H9 (cell line): ENCODE measurements at regions not wholly inside any gene's neighbourhood (a gene's known extent, or its start where the extent isn't known, plus 50 kb on each side); places are given as distances from the start of the nearest gene placed in this dataset.

Experiments used
- DNase-seq: peaks from one replicate; pipeline ENCODE4 v3.0.0-alpha.2; 2017
- H2AFZ ChIP-seq: one replicate; pipeline ENCODE4 v1.6.1; 2013; ENCODE audit warnings: mild to moderate bottlenecking, low read length, control low read depth, moderate library complexity
- H2AK5ac ChIP-seq: 2 replicates; pipeline ENCODE4 v1.6.1; 2013; ENCODE audit warnings: low read length, control low read depth, mixed read lengths; ENCODE audit not compliant: insufficient read length
- H2BK120ac ChIP-seq: one replicate; pipeline ENCODE4 v1.6.1; 2013; ENCODE audit warnings: low read depth, mild to moderate bottlenecking, low read length, control low read depth, inconsistent platforms; ENCODE audit not compliant: poor library complexity, severe bottlenecking
- H2BK12ac ChIP-seq: 2 replicates; pipeline ENCODE4 v1.6.1; 2013; ENCODE audit warnings: low read length, control low read depth, mixed read lengths, low read depth; ENCODE audit not compliant: insufficient read length
- H2BK15ac ChIP-seq: 2 replicates; pipeline ENCODE4 v1.6.1; 2013; ENCODE audit warnings: low read depth, low read length, control low read depth
- H2BK20ac ChIP-seq: one replicate; pipeline ENCODE4 v1.6.1; 2013; ENCODE audit warnings: low read depth, mild to moderate bottlenecking, low read length, control low read depth, inconsistent platforms; ENCODE audit not compliant: poor library complexity, severe bottlenecking
- H2BK5ac ChIP-seq: 2 replicates; pipeline ENCODE4 v1.6.1; 2013; ENCODE audit warnings: low read length, control low read depth, mixed read lengths; ENCODE audit not compliant: insufficient read length
- H3K14ac ChIP-seq: 2 replicates; pipeline ENCODE4 v1.6.1; 2013; ENCODE audit warnings: low read length, control low read depth; ENCODE audit not compliant: insufficient read depth
- H3K18ac ChIP-seq: 2 replicates; pipeline ENCODE4 v1.6.1; 2013; ENCODE audit warnings: low read depth, mild to moderate bottlenecking, mixed read lengths, low read length, control low read depth; ENCODE audit not compliant: insufficient read length
- H3K23ac ChIP-seq: 2 replicates; pipeline ENCODE4 v1.6.1; 2013; ENCODE audit warnings: low read length, control low read depth, mixed read lengths, low read depth; ENCODE audit not compliant: insufficient read length
- H3K23me2 ChIP-seq: 2 replicates; pipeline ENCODE4 v1.6.1; 2013; ENCODE audit warnings: low read depth, mild to moderate bottlenecking, mixed read lengths, low read length, control low read depth; ENCODE audit not compliant: insufficient read length, poor library complexity, severe bottlenecking
- H3K27ac ChIP-seq: 2 replicates; pipeline ENCODE4 v1.5.1; 2013; ENCODE audit warnings: low read length, control low read depth, mixed read lengths, low read depth; ENCODE audit not compliant: insufficient read length
- H3K27me3 ChIP-seq: 2 replicates; pipeline ENCODE4 v1.6.1; 2013; ENCODE audit warnings: low read length, control low read depth, inconsistent platforms; ENCODE audit not compliant: insufficient read depth
- H3K4ac ChIP-seq: 2 replicates; pipeline ENCODE4 v1.6.1; 2013; ENCODE audit warnings: low read depth, mild to moderate bottlenecking, control low read depth, inconsistent platforms, low read length, moderate library complexity
- H3K4me1 ChIP-seq: 2 replicates; pipeline ENCODE4 v1.6.1; 2013; ENCODE audit warnings: low read length, control low read depth, inconsistent platforms; ENCODE audit not compliant: insufficient read depth
- H3K4me2 ChIP-seq: 2 replicates; pipeline ENCODE4 v1.6.1; 2013; ENCODE audit warnings: low read length, control low read depth, mixed read lengths; ENCODE audit not compliant: insufficient read length, insufficient read depth
- H3K56ac ChIP-seq: 2 replicates; pipeline ENCODE4 v1.6.1; 2013; ENCODE audit warnings: low read depth, mild to moderate bottlenecking, mixed read lengths, low read length, control low read depth; ENCODE audit not compliant: insufficient read length
- H3K79me1 ChIP-seq: 2 replicates; pipeline ENCODE4 v1.6.1; 2013; ENCODE audit warnings: low read depth, mild to moderate bottlenecking, moderate library complexity, low read length, control low read depth, inconsistent platforms; ENCODE audit not compliant: insufficient read depth, poor library complexity, severe bottlenecking
- H3K79me2 ChIP-seq: 2 replicates; pipeline ENCODE4 v1.6.1; 2013; ENCODE audit warnings: low read length, control low read depth, inconsistent platforms; ENCODE audit not compliant: insufficient read depth
- H3K9ac ChIP-seq: 2 replicates; pipeline ENCODE4 v1.6.1; 2013; ENCODE audit warnings: low read length, control low read depth, mixed read lengths; ENCODE audit not compliant: insufficient read length; ENCODE audit errors: extremely low read depth
- H3K9me3 ChIP-seq: one replicate; pipeline ENCODE4 v1.6.1; 2013; ENCODE audit warnings: low read depth, low read length, inconsistent platforms; ENCODE audit not compliant: control insufficient read depth
- H3T11ph ChIP-seq: one replicate; pipeline ENCODE4 v1.6.1; 2013; ENCODE audit warnings: mild to moderate bottlenecking, low read length, control low read depth, inconsistent platforms
- H4K20me1 ChIP-seq: one replicate; pipeline ENCODE4 v1.6.1; 2013; ENCODE audit not compliant: control insufficient read depth, insufficient read length, insufficient read depth
- H4K5ac ChIP-seq: 2 replicates; pipeline ENCODE4 v1.6.1; 2013; ENCODE audit warnings: low read depth, mild to moderate bottlenecking, mixed read lengths, low read length, control low read depth; ENCODE audit not compliant: insufficient read length
- H4K8ac ChIP-seq: replicated peaks from 2 replicates; pipeline ENCODE4 v1.6.1; 2013; ENCODE audit warnings: low read length, control low read depth, mixed read lengths, low read depth; ENCODE audit not compliant: insufficient read length
- H4K91ac ChIP-seq: 2 replicates; pipeline ENCODE4 v1.6.1; 2013; ENCODE audit warnings: low read depth, mild to moderate bottlenecking, moderate library complexity, mixed read lengths, low read length, control low read depth; ENCODE audit not compliant: insufficient read length
- H3K27ac Mint-ChIP-seq, 3 experiments: 2 replicates in 2 of 3; 3 replicates in 1 of 3; pipeline ENCODE4 v1.8.0; 2020 to 2021; ENCODE audit warnings: mixed read lengths in 3 of 3, mild to moderate bottlenecking in 1 of 3, moderate library complexity in 1 of 3
- H3K27me3 Mint-ChIP-seq: 2 replicates; pipeline ENCODE4 v1.8.0; 2021; ENCODE audit warnings: low read depth, mild to moderate bottlenecking, moderate library complexity, mixed read lengths
- H3K36me3 Mint-ChIP-seq, 3 experiments: 2 replicates in 2 of 3; 3 replicates in 1 of 3; pipeline ENCODE4 v1.8.0; 2020 to 2021; ENCODE audit warnings: low read depth in 3 of 3, mixed read lengths in 3 of 3; ENCODE audit not compliant: insufficient read depth in 1 of 3
- H3K4me1 Mint-ChIP-seq, 2 experiments: 2 replicates each; pipeline ENCODE4 v1.8.0; 2020; ENCODE audit warnings: mixed read lengths in 2 of 2
- H3K4me3 Mint-ChIP-seq, 2 experiments: 2 replicates in 1 of 2; 3 replicates in 1 of 2; pipeline ENCODE4 v1.8.0; 2020 to 2021; ENCODE audit warnings: mild to moderate bottlenecking in 2 of 2, mixed read lengths in 2 of 2, moderate library complexity in 1 of 2
- H3K9me3 Mint-ChIP-seq, 2 experiments: 2 replicates in 1 of 2; 3 replicates in 1 of 2; pipeline ENCODE4 v1.8.0; 2020; ENCODE audit warnings: mild to moderate bottlenecking in 2 of 2, mixed read lengths in 2 of 2, moderate library complexity in 1 of 2
- WGBS: extraction: QIAGEN DNeasy Blood & Tissue Kit; methylation state at CpG from one replicate; pipeline ENCODE4 v1.1.7; 2013; ENCODE audit warnings: missing lambda C conversion rate, low lambda C conversion rate, mixed read lengths; ENCODE audit not compliant: insufficient read length; ENCODE audit errors: extremely low coverage; 5-methylcytosine and 5-hydroxymethylcytosine counted together
- TF ChIP-seq, protein P1 (sequence below): fragments of 200-600 bp; sonication (generic); conservative IDR thresholded peaks from 3 replicates; pipeline ENCODE4 v1.8.0; 2021; ENCODE audit warnings: antibody characterized with exemption, mild to moderate bottlenecking

DNA sequence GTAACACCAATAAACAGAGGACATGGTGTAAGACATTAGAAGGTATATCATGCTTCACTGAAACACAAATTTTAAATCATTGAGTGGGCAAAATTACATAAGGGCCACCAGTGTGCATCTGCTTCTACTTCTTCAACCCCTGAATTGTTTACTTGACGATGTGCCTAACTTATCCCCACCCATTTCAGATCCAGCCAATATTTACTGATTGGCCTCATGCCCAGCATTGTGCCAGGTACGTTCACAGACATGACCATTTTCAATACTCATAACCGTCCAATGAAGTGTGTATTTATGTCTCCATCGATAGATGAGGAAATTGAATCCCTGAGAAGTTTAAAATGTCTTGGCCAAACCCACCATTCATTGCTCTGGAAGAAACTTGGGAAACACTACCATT is 208.3 kb upstream of the MID1 start:
- Histone ChIP-seq H2AK5ac (no peak overlapping the region), H3T11ph (no peak overlapping the region), H2BK120ac (no peak overlapping the region), H3K79me2 (no peaks in the 10 kb centered on the region), H3K27ac (no peak overlapping the region), H3K9ac (no peak overlapping the region), H2BK5ac (no peak overlapping the region), H2AFZ (no peak overlapping the region), H4K5ac (no peak overlapping the region), H3K23me2 (no peaks in the 10 kb centered on the region), H3K18ac (no peak overlapping the region), H2BK12ac (no peak overlapping the region), H3K9me3 (no peaks in the 10 kb centered on the region), H3K4ac (no peak overlapping the region), H3K56ac (no peak overlapping the region), H3K14ac (no peak overlapping the region), H4K8ac (no peak overlapping the region), H3K27me3 (no peaks in the 10 kb centered on the region), H4K20me1 (no peaks in the 10 kb centered on the region), H4K91ac (no peak overlapping the region), H3K4me2 (no peak overlapping the region), H2BK20ac (no peak overlapping the region), H3K79me1 (no peaks in the 10 kb centered on the region), H3K23ac (no peak overlapping the region), H2BK15ac (no peak overlapping the region), H3K4me1 (no peaks in the 10 kb centered on the region; the same call in 1 of the 2 replicates)
- WGBS = no CpG with 5 or more reads among the region's 4 CpGs
- peaks cover 5 to 6% of the 10 kb centered on the region in 2 experiments; a peak in 3 of 4 replicates for H3K4me1 Mint-ChIP-seq
- no peak overlapping the region for H3K27ac Mint-ChIP-seq
- no peak overlapping the region for H3K4me3 Mint-ChIP-seq
- TF ChIP-seq, protein P1, sequence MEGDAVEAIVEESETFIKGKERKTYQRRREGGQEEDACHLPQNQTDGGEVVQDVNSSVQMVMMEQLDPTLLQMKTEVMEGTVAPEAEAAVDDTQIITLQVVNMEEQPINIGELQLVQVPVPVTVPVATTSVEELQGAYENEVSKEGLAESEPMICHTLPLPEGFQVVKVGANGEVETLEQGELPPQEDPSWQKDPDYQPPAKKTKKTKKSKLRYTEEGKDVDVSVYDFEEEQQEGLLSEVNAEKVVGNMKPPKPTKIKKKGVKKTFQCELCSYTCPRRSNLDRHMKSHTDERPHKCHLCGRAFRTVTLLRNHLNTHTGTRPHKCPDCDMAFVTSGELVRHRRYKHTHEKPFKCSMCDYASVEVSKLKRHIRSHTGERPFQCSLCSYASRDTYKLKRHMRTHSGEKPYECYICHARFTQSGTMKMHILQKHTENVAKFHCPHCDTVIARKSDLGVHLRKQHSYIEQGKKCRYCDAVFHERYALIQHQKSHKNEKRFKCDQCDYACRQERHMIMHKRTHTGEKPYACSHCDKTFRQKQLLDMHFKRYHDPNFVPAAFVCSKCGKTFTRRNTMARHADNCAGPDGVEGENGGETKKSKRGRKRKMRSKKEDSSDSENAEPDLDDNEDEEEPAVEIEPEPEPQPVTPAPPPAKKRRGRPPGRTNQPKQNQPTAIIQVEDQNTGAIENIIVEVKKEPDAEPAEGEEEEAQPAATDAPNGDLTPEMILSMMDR = no peak
- peaks cover 21 to 43% of the 10 kb centered on the region in 2 experiments for H3K9me3 Mint-ChIP-seq
- DNase-seq = no peak
- H3K27me3 Mint-ChIP-seq = no peaks in the 10 kb centered on the region
- peaks cover 0 to 3% (median 0%) of the 10 kb centered on the region in 3 experiments; a peak in 1 of 7 replicates for H3K36me3 Mint-ChIP-seq
